Calu3 (cell line): ENCODE measurements at regions not wholly inside any gene's neighbourhood (a gene's known extent, or its start where the extent isn't known, plus 50 kb on each side); places are given as distances from the start of the nearest gene placed in this dataset.

Experiments
- BruUV-seq: library from RNA; stranded (reverse); fragments of 400-500 nt; replicated peaks from 2 replicates; lab custom pipeline; 2021; lab: Mats Ljungman, UMichigan
- CTCF ChIA-PET: fragments of 300-600 bp; sonication (Branson Sonifier 250); formaldehyde crosslinking; loops from one replicate; lab custom pipeline; 2022; ENCODE audit warnings: antibody characterized with exemption; lab: Charles Lee
- DNase-seq: peaks from one replicate; pipeline ENCODE4 v3.0.0; 2022
- H3K27ac Mint-ChIP-seq: one replicate; pipeline ENCODE4 v1.8.0; 2022; ENCODE audit warnings: mixed read lengths; ENCODE audit not compliant: unreplicated experiment
- H3K27me3 Mint-ChIP-seq: one replicate; pipeline ENCODE4 v1.8.0; 2022; ENCODE audit warnings: mixed read lengths; ENCODE audit not compliant: unreplicated experiment
- H3K36me3 Mint-ChIP-seq: one replicate; pipeline ENCODE4 v1.8.0; 2022; ENCODE audit warnings: mild to moderate bottlenecking, moderate library complexity, mixed read lengths; ENCODE audit not compliant: insufficient read depth, unreplicated experiment
- H3K4me1 Mint-ChIP-seq: one replicate; pipeline ENCODE4 v1.8.0; 2022; ENCODE audit warnings: mild to moderate bottlenecking, low read depth, mixed read lengths; ENCODE audit not compliant: unreplicated experiment
- H3K4me3 Mint-ChIP-seq: one replicate; pipeline ENCODE4 v1.8.0; 2022; ENCODE audit warnings: mild to moderate bottlenecking, low read depth, moderate library complexity, mixed read lengths; ENCODE audit not compliant: unreplicated experiment
- H3K9me3 Mint-ChIP-seq: one replicate; pipeline ENCODE4 v1.8.0; 2022; ENCODE audit warnings: low read depth, mixed read lengths; ENCODE audit not compliant: unreplicated experiment
- intact Hi-C: fragments of 100-400 bp; cut with micrococcal nuclease; formaldehyde crosslinking; loops from one replicate; pipeline ENCODE4 v1.10.0; 2022; ENCODE audit not compliant: unreplicated experiment
- TF ChIP-seq, protein P1 (sequence below): fragments of 200-600 bp; IDR thresholded peaks from one replicate; pipeline ENCODE4 v1.8.0; 2022; ENCODE audit warnings: antibody characterized with exemption; ENCODE audit not compliant: unreplicated experiment

DNA sequence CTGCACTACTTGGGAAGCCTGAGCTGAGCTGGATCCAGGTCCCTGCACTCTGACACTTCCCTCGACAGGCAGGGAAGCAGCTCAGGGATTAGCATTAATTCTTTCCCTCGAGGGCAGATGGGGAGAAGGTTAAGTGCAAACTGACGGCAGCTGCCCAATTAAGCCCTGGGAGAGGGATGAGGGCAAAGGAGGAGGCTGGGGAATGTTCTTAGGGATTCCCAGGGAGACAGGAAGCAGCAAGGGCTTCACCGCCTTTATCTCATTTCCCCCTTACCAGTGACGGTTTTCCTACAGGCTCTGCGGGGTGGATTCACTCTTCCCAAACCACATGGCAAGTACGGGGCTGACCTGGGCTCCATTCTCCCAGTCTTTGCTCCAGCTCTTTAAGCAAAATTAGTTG, 519.0 kb upstream of the PROK2 start:
- H3K27ac Mint-ChIP-seq = no peak overlapping the region

DNA sequence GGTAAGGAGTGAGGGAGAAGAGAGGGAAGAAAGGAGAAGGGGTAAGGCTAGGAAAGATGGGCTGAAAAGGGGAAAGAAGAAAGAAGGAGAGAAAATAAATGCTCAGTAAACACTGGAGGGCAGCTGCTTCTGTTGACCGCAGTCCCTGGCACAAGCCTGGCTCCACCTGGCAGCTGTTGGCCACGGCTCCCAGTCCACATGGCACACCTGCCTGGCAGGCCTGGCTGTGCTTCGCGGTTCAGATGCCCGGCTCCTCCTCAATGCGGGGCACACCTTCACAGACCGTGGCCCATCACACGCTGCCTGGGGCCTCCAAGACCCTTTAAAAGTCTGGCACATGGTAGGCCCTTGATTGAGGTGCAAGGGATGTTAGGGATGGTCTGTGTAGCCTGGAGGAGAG, 516.8 kb upstream of the PROK2 start:
- Mint-ChIP-seq H3K27ac (no peak overlapping the region), H3K27me3 (peaks cover 61% of the 10 kb centered on the region), H3K9me3 (no peaks in the 10 kb centered on the region), H3K4me3 (no peak overlapping the region), H3K4me1 (no peaks in the 10 kb centered on the region), H3K36me3 (no peaks in the 10 kb centered on the region)
- BruUV-seq = no TSS peak
- DNase-seq = no peak
- intact Hi-C loops = no loop called here
- CTCF ChIA-PET = no interaction called here
- TF ChIP-seq, protein P1, sequence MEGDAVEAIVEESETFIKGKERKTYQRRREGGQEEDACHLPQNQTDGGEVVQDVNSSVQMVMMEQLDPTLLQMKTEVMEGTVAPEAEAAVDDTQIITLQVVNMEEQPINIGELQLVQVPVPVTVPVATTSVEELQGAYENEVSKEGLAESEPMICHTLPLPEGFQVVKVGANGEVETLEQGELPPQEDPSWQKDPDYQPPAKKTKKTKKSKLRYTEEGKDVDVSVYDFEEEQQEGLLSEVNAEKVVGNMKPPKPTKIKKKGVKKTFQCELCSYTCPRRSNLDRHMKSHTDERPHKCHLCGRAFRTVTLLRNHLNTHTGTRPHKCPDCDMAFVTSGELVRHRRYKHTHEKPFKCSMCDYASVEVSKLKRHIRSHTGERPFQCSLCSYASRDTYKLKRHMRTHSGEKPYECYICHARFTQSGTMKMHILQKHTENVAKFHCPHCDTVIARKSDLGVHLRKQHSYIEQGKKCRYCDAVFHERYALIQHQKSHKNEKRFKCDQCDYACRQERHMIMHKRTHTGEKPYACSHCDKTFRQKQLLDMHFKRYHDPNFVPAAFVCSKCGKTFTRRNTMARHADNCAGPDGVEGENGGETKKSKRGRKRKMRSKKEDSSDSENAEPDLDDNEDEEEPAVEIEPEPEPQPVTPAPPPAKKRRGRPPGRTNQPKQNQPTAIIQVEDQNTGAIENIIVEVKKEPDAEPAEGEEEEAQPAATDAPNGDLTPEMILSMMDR = no peak

More for the DNA sequence above, 519.0 kb upstream of the PROK2 start:
- no peaks in the 10 kb centered on the region for H3K4me1 Mint-ChIP-seq
- TF ChIP-seq, protein P1 = no peak
- intact Hi-C loops = no loop called here
- DNase-seq = no peak
- H3K4me3 Mint-ChIP-seq = no peak overlapping the region
- peaks cover 61% of the 10 kb centered on the region for H3K27me3 Mint-ChIP-seq
- no peaks in the 10 kb centered on the region for H3K36me3 Mint-ChIP-seq
- CTCF ChIA-PET = no interaction called here
- H3K9me3 Mint-ChIP-seq = no peaks in the 10 kb centered on the region
- BruUV-seq = no TSS peak

DNA sequence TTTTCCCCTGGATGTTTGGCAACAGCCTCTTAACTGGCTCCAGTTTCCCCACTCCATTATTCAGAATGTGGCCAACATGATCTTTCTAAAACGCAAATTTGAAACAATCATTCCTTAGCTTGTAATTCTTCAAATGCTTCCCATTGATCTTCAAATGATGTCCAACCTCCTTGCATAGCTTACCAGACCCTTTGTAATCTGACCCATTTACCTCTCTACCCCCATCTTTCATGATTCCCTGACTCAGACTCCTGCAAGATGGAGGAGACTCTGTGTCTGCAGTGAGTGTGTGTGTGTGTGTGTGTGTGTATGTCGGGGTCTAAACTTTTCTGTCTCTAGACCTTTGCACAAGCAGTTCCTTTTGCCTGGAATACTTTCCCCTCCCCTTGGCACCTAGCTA, 515.7 kb upstream of the PROK2 start:
- H3K4me3 Mint-ChIP-seq = no peak overlapping the region
- DNase-seq = no peak
- TF ChIP-seq, protein P1 = no peak
- CTCF ChIA-PET = no interaction called here
- intact Hi-C loops = no loop called here
- no TSS peak for BruUV-seq
- H3K36me3 Mint-ChIP-seq = no peaks in the 10 kb centered on the region
- peaks cover 57% of the 10 kb centered on the region for H3K27me3 Mint-ChIP-seq
- no peaks in the 10 kb centered on the region for H3K4me1 Mint-ChIP-seq
- H3K9me3 Mint-ChIP-seq = no peaks in the 10 kb centered on the region
- no peak overlapping the region for H3K27ac Mint-ChIP-seq

DNA sequence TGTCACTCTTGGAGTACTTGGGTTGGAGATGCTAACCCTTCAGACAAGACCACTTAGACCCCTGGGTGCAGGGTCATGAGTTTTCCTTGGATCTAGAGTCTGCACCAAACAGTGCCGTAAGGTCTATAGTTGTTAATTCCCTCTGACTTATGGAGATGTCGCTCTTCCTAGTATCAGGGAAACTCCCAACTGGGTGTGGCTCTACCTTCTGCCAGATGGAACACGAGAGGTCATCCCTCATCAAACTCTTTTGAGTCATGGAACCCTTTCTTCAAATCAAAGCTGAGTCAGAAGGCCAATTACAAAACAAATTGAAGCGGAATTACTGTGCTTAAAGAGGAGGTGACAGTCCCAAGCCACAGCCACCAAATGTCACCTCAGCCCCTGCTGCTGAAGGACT, 514.9 kb upstream of the PROK2 start:
- Mint-ChIP-seq H3K4me3 (no peak overlapping the region), H3K36me3 (no peaks in the 10 kb centered on the region), H3K4me1 (no peaks in the 10 kb centered on the region), H3K27me3 (peaks cover 54% of the 10 kb centered on the region), H3K27ac (no peak overlapping the region), H3K9me3 (no peaks in the 10 kb centered on the region)
- no peak for DNase-seq
- intact Hi-C loops = no loop called here
- CTCF ChIA-PET = no interaction called here
- no TSS peak for BruUV-seq
- TF ChIP-seq, protein P1 = no peak
